ENCODE measurements at regions not wholly inside any gene's neighbourhood (a gene's known extent, or its start where the extent isn't known, plus 50 kb on each side); places are given as distances from the start of the nearest gene placed in this dataset.

- DNase-seq (ENCODE audit: low read depth in 2 of 2), result no peak
Measured at GRCh38 chr16:86865851-86866662, 287.7 kb downstream of the FOXL1 start.

DNA sequence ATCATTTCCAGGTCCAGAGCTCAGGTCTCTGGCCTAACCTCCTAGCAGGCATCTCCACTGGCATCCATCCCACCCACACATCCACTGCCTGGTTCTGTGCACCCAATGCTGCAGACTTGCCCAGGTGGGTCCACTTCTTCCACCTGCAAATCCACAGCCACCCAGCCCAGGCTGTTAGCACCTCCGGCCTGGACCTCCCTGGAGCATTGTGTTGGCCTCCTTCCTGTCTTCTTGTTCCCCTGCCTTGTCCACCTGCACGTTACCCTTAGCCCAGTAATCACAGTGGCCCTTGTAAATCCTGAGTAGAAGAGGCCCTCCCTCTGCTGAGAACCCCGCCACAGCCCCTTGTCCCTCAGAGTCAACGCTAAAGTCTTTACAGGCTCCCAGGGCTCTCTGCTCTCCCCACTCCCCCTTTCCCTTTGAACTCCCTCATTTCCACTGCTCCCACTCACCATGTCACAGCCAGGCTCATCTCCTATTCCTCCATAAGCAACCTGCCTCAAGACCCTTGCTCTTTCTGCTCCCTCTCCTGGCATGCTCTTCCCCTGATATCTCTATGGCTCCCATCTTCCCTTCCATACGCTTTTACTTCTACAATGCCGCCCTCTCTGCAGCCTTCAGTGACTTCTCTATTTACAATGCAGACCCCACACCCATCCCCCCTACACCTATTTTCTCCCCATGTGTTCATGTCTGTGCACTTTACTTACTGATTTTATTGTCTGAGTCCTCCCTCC lies 288.8 kb downstream of the FOXL1 start:
- no peak for DNase-seq (ENCODE audit: low read depth in 2 of 2)

DNA sequence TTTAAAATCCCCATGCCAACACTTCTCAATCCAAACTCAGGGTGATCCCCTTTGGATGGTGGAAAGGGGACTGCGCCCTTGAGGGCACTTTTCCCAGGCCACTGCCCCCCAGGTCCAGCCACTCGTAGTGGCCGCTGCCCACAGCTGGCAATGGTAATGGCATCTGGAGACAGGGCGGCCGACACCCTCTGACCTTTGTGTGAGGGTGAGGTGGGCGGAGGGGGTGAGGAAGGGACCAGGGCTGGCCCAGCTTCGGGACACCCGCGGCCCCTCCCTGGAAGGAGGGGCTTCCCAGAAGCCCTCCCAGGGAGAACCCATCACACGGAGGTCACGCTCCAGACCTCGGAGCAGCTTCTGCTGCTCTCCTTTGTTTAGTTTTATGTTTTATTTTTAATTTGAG lies 289.7 kb downstream of the FOXL1 start:
- no peak for DNase-seq (ENCODE audit: low read depth in 2 of 2)

- no peak for DNase-seq (ENCODE audit: low read depth in 2 of 2)
Measured at GRCh38 chr16:86868786-86869185, 290.4 kb downstream of the FOXL1 start.

GRCh38 chr16:86869288-86870022 lies 291.1 kb downstream of the FOXL1 start:
- DNase-seq (ENCODE audit: low read depth in 2 of 2), result no peak

GRCh38 chr16:86870380-86870779 lies 292.0 kb downstream of the FOXL1 start:
- DNase-seq (ENCODE audit: low read depth in 2 of 2), result no peak

DNA sequence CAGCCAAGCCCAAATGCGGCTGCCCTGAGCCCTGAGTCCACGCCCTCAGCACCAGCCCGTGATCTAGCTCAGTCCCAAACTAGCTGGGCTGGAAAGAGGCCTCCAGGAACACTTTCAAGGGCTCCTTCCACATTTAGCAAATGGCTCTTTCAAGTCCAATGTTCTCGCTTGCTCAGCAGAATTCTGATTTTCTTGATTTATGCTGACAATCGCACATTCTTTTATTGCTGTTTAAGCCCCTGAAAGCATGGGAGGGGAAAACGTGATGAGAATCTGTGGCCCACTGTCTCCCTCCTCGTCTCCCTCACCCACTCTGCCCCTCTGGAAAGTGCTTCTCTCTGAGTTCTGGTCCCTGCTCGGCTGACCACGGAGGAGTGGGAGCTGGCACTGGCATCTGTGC lies 293.8 kb downstream of the FOXL1 start:
- DNase-seq (ENCODE audit: low read depth in 2 of 2), result no peak

DNA sequence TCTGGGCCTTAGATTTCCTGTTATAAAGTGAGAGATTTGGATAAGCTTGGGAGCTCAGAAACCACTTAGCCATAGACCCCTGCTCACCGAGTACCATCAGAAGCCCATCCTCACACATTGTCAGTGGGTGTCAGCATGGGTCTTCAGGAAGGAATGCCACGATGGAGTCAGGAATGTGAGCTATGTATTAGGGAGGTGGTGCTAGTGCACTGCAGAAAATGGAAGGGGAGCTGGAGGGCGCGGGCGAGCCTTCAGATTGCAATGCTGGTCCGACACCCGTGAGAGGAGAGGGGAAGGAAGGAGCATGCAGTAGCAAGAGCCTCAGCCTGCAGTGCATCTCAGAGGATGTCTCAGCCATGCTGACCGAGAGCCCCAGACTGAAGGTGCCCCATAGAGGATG lies 294.5 kb downstream of the FOXL1 start:
- DNase-seq (ENCODE audit: low read depth in 2 of 2), result no peak

DNA sequence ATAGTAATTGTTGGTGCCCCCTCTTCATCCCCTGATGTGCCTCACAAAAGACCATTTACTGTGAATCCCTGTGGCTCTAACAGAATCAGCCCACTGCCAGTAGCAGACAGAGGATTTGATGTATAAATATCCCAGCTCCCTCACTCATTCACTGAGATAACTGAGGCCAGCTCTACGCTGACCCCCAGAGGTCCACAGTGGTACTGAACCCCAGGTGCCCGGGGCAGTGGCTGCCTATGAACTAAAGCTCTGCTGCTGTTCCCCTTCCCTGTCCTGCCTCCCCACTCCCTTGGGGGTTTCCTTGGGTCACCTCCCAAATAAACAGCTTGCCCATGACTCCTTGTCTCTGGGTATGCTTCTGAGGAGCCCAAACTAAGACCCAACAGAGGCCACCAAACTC lies 295.8 kb downstream of the FOXL1 start:
- DNase-seq (ENCODE audit: low read depth in 2 of 2), result peak; percentile 5 to 38

- DNase-seq (ENCODE audit: low read depth in 2 of 2), result no peak
Measured at GRCh38 chr16:86876499-86876898, 298.1 kb downstream of the FOXL1 start.

DNA sequence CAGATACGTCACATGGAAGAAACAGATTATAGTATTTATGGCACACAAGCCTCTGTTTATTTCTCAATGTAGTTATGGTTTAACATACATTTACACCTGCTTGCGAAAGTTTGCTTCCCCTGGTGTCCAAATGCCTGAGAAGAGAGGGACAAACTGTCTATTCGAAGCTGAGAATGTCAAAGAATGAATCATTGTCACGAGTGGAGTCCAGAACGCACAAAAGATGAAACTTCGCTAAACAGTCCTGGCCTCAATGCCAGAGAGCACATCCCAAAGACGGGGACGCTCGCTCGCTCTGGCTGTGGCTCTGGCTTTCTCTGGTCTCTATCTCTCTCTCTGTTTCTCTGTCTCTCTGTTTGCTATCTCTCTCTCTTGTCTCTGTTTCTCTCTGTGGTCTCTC lies 298.8 kb downstream of the FOXL1 start:
- no peak for DNase-seq (ENCODE audit: low read depth in 2 of 2)

GRCh38 chr16:86877835-86878234 lies 299.5 kb downstream of the FOXL1 start:
- no peak for DNase-seq (ENCODE audit: low read depth in 2 of 2)

GRCh38 chr16:86878236-86879080 lies 300.1 kb downstream of the FOXL1 start:
- DNase-seq (ENCODE audit: low read depth in 2 of 2), result no peak

DNA sequence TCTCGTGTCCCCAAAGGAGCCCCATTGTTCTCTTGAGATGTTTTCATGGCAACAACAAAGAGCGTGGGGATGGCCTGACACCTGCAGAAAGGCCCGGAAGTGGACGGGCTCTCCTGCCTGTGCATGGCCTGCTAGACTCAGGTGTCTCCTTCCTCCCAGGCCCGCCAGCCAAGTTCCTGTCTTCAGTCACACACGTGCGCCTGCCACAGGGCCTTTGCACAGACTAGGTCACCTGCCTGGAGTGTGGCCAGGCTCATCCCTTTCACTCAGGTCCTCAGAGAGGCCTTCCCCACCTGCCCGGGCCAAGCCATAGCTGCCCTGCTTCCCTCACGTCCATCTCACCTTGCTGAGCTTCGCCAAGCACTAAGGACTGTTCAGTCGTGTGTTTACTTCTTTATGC lies 300.9 kb downstream of the FOXL1 start:
- DNase-seq (ENCODE audit: low read depth in 2 of 2), result no peak

DNA sequence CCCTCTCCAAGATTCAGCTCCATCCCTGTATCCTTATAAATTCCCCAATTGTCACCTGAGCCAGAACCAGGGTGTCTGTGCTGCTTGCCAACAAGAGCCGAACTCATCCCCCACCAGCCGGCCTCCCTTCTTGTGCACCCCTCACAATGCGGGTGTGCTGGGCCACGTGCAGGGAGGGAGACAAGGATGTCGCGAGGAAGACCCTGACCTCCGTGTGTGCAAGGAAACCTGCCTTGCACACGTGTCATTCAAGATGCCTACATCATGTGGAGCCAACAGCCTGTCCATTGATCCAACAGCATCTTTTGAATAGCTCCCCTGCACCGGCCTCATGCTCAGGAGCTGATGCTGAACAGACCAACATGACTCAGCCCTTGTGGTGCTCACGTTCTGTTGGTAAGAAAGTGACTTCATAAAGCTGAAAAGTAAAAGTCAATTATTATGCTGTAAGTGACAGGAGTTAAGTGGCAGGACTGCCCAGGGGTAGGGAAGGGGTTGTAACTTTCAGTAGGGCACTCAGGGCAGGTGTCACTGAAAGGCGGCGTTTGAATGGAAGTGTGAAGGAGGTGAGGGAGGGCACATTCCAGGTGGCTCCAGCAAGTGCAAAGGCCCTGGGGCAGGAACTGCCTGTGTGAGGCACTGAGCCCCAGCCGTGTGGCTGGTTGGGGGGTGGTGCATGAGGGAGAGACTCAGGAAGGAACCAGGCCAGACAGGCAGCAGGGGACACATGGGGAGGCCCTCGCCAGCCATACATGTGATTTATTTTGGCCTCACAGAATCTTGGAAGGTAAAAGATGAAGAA lies 302.2 kb downstream of the FOXL1 start:
- DNase-seq (ENCODE audit: low read depth in 2 of 2), result no peak

GRCh38 chr16:86881118-86881510 lies 302.8 kb downstream of the FOXL1 start:
- DNase-seq (ENCODE audit: low read depth in 2 of 2), result no peak

- no peak for DNase-seq (ENCODE audit: low read depth in 2 of 2)
Measured at GRCh38 chr16:86881861-86882273, 303.5 kb downstream of the FOXL1 start.

DNA sequence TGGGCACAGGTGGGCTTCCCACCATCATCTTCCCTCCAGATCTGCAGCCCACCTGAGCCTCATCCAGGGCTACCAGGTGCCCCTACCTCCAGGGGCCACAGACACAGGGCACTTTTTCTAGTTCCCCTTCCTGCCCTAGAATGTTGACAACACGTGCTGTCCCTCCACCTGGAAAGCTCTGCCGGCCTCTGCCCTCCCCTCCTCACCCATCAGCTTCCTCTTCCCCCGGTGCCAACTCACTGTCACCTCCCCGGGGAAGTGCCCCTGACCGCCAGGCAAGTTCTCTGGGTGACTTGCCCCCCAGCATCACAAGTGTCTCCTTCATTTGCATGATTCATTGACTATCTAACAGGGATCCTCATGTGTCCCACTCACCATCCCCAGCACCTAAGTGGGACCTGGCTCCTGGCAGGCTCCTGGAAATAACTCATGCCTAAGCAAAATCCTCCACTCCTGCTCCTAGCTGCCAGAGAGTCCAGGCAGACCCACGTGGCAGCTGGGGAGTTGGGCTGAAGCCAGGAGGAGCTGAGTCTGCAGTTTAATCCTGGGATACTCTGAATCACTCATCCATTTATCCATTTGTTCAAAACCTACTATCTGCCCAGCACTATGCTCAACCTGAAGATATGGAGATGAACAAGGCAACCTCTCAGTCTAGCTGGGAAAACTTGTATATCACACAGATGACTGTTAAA lies 304.4 kb downstream of the FOXL1 start:
- no peak for DNase-seq (ENCODE audit: low read depth in 2 of 2)

DNA sequence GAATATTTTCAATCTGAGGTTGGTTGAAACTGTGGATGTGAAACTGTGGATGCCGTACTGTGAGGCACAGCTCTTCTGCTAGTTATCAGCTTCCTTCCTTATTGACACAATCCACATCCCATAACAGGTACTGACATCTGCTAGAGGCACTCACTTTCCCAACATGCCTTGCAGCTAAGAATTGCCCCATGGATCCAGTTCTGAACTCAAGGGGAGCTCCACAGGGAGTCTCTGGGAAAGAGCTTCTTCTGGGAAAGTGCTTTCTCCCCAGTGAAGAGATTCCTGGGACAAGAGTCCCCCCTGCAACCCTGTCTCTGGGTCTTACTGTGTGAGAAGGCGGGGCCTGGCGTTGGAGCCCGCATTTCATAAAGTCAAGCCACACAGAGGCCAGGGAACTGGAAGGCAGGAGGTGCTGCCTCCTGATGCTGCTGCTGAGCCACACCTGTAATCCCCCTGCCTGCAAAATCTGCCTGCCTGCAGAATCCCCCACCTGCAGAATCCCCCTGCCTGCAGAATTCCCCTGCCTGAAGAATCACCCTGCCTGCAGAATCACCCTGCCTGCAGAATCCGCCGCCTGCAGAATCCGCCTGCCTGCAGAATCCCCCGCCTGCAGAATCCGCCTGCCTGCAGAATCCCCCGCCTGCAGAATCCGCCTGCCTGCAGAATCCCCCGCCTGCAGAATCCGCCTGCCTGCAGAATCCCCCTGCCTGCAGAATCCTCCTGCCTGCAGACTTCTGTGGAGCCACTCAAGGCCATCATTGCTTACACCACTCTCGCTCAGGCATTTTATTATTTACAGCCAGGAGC lies 305.4 kb downstream of the FOXL1 start:
- DNase-seq (ENCODE audit: low read depth in 2 of 2), result no peak

DNA sequence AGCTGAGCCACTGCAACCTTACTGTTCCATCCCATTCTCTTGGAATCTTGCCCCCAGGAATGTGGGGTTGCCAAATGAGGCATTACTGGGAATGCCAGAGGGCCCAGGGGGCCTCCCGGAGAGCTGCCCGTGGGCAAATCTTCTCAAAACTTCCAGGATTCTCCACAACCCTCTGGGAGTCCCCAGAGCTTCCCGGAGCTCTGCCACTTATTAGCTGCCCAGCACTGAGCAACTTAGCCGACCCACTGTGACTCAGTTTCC lies 306.0 kb downstream of the FOXL1 start:
- no peak for DNase-seq (ENCODE audit: low read depth in 2 of 2)

Measured in stimulated activated CD4-positive, alpha-beta T cell treated with anti-CD3 and anti-CD28 coated beads, Interleukin-4, amount 100 ng/mL, for 48 hours (primary cell).